HEK293 (cell line): ENCODE measurements at regions not wholly inside any gene's neighbourhood (a gene's known extent, or its start where the extent isn't known, plus 50 kb on each side); places are given as distances from the start of the nearest gene placed in this dataset.

Experiments used
- CTCF ChIA-PET: fragments of 350-600 bp; formaldehyde crosslinking; extraction: SDS; loops from one replicate; lab custom pipeline; 2021; ENCODE audit warnings: antibody characterized with exemption; lab: Yijun Ruan, JAX
- POLR2A ChIA-PET: fragments of 300-600 bp; formaldehyde crosslinking; extraction: SDS; loops from one replicate; lab custom pipeline; 2020; ENCODE audit warnings: antibody characterized with exemption, inconsistent platforms; lab: Yijun Ruan, JAX
- H3K27ac ChIP-seq: fragments of 200-500 bp; sonication (Bioruptor generic); 2 replicates; pipeline ENCODE4 v1.5.1; 2014; ENCODE audit warnings: low read depth, low read length, control low read depth, inconsistent platforms; ENCODE audit errors: extremely low read depth
- H3K36me3 ChIP-seq, 2 experiments: fragments of 200-500 bp in 1 of 2; sonication (Bioruptor generic) in 1 of 2; 1 replicate in 1 of 2; 2 replicates in 1 of 2; pipeline ENCODE4 v1.5.1; 2014 to 2017; ENCODE audit warnings: inconsistent platforms in 2 of 2, low read length in 2 of 2; ENCODE audit not compliant: control insufficient read depth in 2 of 2, insufficient read depth in 1 of 2
- H3K4me1 ChIP-seq: fragments of 200-500 bp; sonication (Bioruptor generic); 2 replicates; pipeline ENCODE4 v1.5.1; 2014; ENCODE audit warnings: mild to moderate bottlenecking, low read length, inconsistent platforms; ENCODE audit not compliant: control insufficient read depth, insufficient read depth
- H3K4me3 ChIP-seq: 2 replicates; pipeline ENCODE4 v1.5.1; 2011; ENCODE audit warnings: low read depth, mild to moderate bottlenecking, control low read depth, low read length, moderate library complexity
- H3K9me3 ChIP-seq: fragments of 200-500 bp; sonication (Bioruptor generic); 2 replicates; pipeline ENCODE4 v1.5.1; 2014; ENCODE audit warnings: low read depth, low read length, inconsistent platforms; ENCODE audit not compliant: control insufficient read depth, insufficient read depth
- BCL6B ChIP-seq: fragments of 450-650 bp; formaldehyde crosslinking; IDR thresholded peaks from 2 replicates; pipeline ENCODE4 v1.5.1; 2017; ENCODE audit warnings: missing biosample characterization, missing genetic modification characterization
- GLI2 ChIP-seq: fragments of 450-650 bp; formaldehyde crosslinking; IDR thresholded peaks from 2 replicates; pipeline ENCODE4; 2017; ENCODE audit warnings: missing biosample characterization, missing genetic modification characterization, low read depth, borderline replicate concordance
- MYNN ChIP-seq: fragments of 450-650 bp; formaldehyde crosslinking; IDR thresholded peaks from 2 replicates; pipeline ENCODE4 v1.5.1; 2016; ENCODE audit warnings: missing biosample characterization, missing genetic modification characterization, borderline replicate concordance
- OSR2 ChIP-seq: fragments of 450-650 bp; formaldehyde crosslinking; IDR thresholded peaks from 2 replicates; pipeline ENCODE4 v1.5.1; 2016; ENCODE audit warnings: missing biosample characterization, missing genetic modification characterization
- REST ChIP-seq: fragments of 450-650 bp; formaldehyde crosslinking; IDR thresholded peaks from 2 replicates; pipeline ENCODE4 v1.5.1; 2016; ENCODE audit warnings: missing biosample characterization, missing genetic modification characterization
- SCRT1 ChIP-seq: fragments of 450-650 bp; formaldehyde crosslinking; IDR thresholded peaks from 2 replicates; pipeline ENCODE4 v1.5.1; 2016; ENCODE audit warnings: missing biosample characterization, missing genetic modification characterization, borderline replicate concordance
- ZBTB21 ChIP-seq: fragments of 450-650 bp; formaldehyde crosslinking; IDR thresholded peaks from 2 replicates; pipeline ENCODE4 v1.5.1; 2017; ENCODE audit warnings: missing biosample characterization, missing genetic modification characterization
- ZNF16 ChIP-seq: fragments of 450-650 bp; formaldehyde crosslinking; IDR thresholded peaks from 2 replicates; pipeline ENCODE4 v1.5.1; 2016; ENCODE audit warnings: low read depth, missing biosample characterization, missing genetic modification characterization
- ZNF324 ChIP-seq: fragments of 450-650 bp; formaldehyde crosslinking; IDR thresholded peaks from 2 replicates; pipeline ENCODE4 v1.5.1; 2016; ENCODE audit warnings: missing biosample characterization, missing genetic modification characterization
- ZNF48 ChIP-seq: fragments of 450-650 bp; formaldehyde crosslinking; IDR thresholded peaks from 2 replicates; pipeline ENCODE4 v1.5.1; 2016; ENCODE audit warnings: missing biosample characterization, missing genetic modification characterization
- ZNF501 ChIP-seq: fragments of 450-650 bp; formaldehyde crosslinking; IDR thresholded peaks from 2 replicates; pipeline ENCODE4 v1.5.1; 2016; ENCODE audit warnings: missing biosample characterization, missing genetic modification characterization
- ZNF600 ChIP-seq: fragments of 450-650 bp; formaldehyde crosslinking; IDR thresholded peaks from 2 replicates; pipeline ENCODE4 v1.5.1; 2016; ENCODE audit warnings: missing biosample characterization, missing genetic modification characterization
- ZNF747 ChIP-seq: fragments of 450-650 bp; formaldehyde crosslinking; IDR thresholded peaks from 2 replicates; pipeline ENCODE4 v1.5.1; 2016; ENCODE audit warnings: missing biosample characterization, missing genetic modification characterization
- ZSCAN23 ChIP-seq: fragments of 450-650 bp; formaldehyde crosslinking; IDR thresholded peaks from 2 replicates; pipeline ENCODE4 v1.5.1; 2016; ENCODE audit warnings: missing biosample characterization, missing genetic modification characterization
- ZXDB ChIP-seq: fragments of 450-650 bp; formaldehyde crosslinking; IDR thresholded peaks from 2 replicates; pipeline ENCODE4 v1.5.1; 2016; ENCODE audit warnings: missing biosample characterization, missing genetic modification characterization
- TF ChIP-seq, protein P1 (sequence below): fragments of 450-650 bp; formaldehyde crosslinking; IDR thresholded peaks from 2 replicates; pipeline ENCODE4 v1.5.1; 2017; ENCODE audit warnings: missing biosample characterization, missing genetic modification characterization
- TF ChIP-seq, protein P2 (sequence below): fragments of 450-650 bp; formaldehyde crosslinking; IDR thresholded peaks from 2 replicates; pipeline ENCODE4 v1.5.1; 2017; ENCODE audit warnings: missing biosample characterization, missing genetic modification characterization
- TF ChIP-seq, protein P3 (sequence below): fragments of 450-650 bp; formaldehyde crosslinking; IDR thresholded peaks from 2 replicates; pipeline ENCODE4 v1.5.1; 2016; ENCODE audit warnings: missing biosample characterization, missing genetic modification characterization

DNA sequence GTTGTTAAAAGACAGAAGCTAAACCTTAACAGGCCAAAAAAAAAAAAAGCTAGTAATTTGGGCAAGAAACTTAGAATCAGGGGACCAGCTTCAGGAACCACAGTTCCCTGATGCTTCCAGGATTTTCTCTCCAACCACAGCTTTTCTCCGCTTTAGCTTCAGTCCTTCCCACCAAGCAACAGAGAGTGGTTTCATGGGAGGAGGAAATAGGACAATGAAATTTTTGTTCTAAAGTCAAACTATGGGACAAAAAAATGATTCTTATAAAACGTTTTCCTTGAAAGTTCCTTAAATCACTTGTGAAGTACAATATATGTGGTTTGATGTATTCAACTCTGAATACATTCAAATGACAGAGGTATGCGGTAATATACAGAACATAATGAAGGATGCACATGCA is 71.0 kb upstream of the DHX15 start:
- H3K4me1 ChIP-seq: peaks cover 3% of the 10 kb centered on the region; the same call in 1 of the 2 replicates
- ChIA-PET CTCF (interaction anchor here (0.7 kb wide), 1 partner anchor 1192 kb away, joined by 3 read pairs; no protein-coding TSS in a partner anchor), POLR2A (no interaction called here)
- H3K9me3 ChIP-seq: no peaks in the 10 kb centered on the region
- H3K36me3 ChIP-seq: no peaks in the 10 kb centered on the region
- TF ChIP-seq ZNF501 (tag by site-specific recombination) (no peak), ZNF16 (tag by site-specific recombination) (no peak), OSR2 (no peak), ZNF324 (no peak), GLI2 (tag by site-specific recombination) (no peak), SCRT1 (no peak), MYNN (tag by site-specific recombination) (no peak), ZBTB21 (tag by site-specific recombination) (no peak)
- H3K4me3 ChIP-seq: no peak overlapping the region
- H3K27ac ChIP-seq: no peak overlapping the region

DNA sequence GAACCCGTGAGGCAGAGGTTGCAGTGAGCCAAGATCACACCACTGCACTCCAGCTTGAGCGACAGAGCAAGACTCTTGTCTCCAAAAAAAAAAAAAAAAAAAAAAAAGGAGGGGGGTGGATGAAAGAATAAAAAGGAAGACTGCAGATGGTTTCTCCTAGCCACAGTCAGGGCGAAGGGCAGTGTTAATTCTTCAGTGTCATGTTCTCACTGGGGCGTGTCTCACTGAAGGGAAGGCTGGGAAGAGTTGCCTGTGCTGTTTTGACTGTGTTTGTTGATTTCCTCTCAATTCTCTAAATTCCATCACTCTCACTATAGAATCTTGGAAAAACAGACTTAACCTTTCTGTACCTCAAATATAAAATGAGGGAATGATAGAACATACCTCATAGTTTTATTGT is 71.6 kb upstream of the DHX15 start:
- Histone ChIP-seq H3K9me3 (no peaks in the 10 kb centered on the region), H3K36me3 (no peaks in the 10 kb centered on the region), H3K27ac (no peak overlapping the region), H3K4me3 (no peak overlapping the region), H3K4me1 (peaks cover 3% of the 10 kb centered on the region; the same call in 1 of the 2 replicates)
- ChIA-PET CTCF (no interaction called here), POLR2A (no interaction called here)
- TF ChIP-seq ZSCAN23: no peak
- no peak for TF ChIP-seq ZNF747
- TF ChIP-seq, protein P1, sequence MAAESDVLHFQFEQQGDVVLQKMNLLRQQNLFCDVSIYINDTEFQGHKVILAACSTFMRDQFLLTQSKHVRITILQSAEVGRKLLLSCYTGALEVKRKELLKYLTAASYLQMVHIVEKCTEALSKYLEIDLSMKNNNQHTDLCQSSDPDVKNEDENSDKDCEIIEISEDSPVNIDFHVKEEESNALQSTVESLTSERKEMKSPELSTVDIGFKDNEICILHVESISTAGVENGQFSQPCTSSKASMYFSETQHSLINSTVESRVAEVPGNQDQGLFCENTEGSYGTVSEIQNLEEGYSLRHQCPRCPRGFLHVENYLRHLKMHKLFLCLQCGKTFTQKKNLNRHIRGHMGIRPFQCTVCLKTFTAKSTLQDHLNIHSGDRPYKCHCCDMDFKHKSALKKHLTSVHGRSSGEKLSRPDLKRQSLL (tag by site-specific recombination): no peak
- no peak for TF ChIP-seq ZNF600 (tag by site-specific recombination)
- TF ChIP-seq, protein P2, sequence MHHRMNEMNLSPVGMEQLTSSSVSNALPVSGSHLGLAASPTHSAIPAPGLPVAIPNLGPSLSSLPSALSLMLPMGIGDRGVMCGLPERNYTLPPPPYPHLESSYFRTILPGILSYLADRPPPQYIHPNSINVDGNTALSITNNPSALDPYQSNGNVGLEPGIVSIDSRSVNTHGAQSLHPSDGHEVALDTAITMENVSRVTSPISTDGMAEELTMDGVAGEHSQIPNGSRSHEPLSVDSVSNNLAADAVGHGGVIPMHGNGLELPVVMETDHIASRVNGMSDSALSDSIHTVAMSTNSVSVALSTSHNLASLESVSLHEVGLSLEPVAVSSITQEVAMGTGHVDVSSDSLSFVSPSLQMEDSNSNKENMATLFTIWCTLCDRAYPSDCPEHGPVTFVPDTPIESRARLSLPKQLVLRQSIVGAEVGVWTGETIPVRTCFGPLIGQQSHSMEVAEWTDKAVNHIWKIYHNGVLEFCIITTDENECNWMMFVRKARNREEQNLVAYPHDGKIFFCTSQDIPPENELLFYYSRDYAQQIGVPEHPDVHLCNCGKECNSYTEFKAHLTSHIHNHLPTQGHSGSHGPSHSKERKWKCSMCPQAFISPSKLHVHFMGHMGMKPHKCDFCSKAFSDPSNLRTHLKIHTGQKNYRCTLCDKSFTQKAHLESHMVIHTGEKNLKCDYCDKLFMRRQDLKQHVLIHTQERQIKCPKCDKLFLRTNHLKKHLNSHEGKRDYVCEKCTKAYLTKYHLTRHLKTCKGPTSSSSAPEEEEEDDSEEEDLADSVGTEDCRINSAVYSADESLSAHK (tag by site-specific recombination): peak; percentile 66
- no peak for TF ChIP-seq ZXDB (tag by site-specific recombination)
- TF ChIP-seq, protein P3, sequence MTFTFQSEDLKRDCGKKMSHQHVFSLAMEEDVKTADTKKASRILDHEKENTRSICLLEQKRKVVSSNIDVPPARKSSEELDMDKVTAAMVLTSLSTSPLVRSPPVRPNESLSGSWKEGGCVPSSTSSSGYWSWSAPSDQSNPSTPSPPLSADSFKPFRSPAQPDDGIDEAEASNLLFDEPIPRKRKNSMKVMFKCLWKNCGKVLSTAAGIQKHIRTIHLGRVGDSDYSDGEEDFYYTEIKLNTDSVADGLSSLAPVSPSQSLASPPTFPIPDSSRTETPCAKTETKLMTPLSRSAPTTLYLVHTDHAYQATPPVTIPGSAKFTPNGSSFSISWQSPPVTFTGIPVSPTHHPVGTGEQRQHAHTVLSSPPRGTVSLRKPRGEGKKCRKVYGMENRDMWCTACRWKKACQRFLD (tag by site-specific recombination): no peak
- no peak for TF ChIP-seq BCL6B (tag by site-specific recombination)

DNA sequence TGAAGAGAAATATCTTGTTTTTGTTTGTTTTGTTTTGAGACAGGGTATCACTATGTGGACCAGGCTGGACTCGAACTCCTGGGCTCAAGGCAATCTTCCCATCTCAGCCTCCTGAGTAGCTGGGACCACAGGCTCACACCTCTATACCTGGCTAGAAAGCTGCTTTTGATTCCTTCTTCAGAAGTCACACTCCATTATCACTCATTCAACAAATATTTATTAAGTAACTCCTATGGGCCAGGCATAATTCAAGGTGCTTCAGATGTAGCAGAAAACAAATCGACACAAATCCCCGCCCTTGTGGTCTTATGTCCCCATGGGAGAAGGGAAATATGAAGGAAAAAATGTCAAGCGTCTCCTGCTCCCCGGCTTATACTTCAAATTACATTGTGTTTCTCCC is 72.6 kb upstream of the DHX15 start:
- no peaks in the 10 kb centered on the region for H3K9me3 ChIP-seq
- H3K36me3 ChIP-seq: no peaks in the 10 kb centered on the region
- POLR2A ChIA-PET: no interaction called here
- CTCF ChIA-PET: no interaction called here
- TF ChIP-seq REST (tag by site-specific recombination): no peak
- TF ChIP-seq ZNF48 (tag by site-specific recombination): no peak
- no peak overlapping the region for H3K4me3 ChIP-seq
- peaks cover 3% of the 10 kb centered on the region; the same call in 1 of the 2 replicates for H3K4me1 ChIP-seq
- H3K27ac ChIP-seq: no peak overlapping the region
